GM19395 (cell line): ENCODE measurements at regions not wholly inside any gene's neighbourhood (a gene's known extent, or its start where the extent isn't known, plus 50 kb on each side); places are given as distances from the start of the nearest gene placed in this dataset.
"Not testable (repeated sequence)": the region's sequence is repeated elsewhere in the genome, so short reads cannot be mapped to it uniquely, and the experiment has no call there.

Experiments
- ATAC-seq: cut with Tn5 transposase; IDR thresholded peaks from one replicate; pipeline ENCODE4 v1.9.1; 2021; ENCODE audit warnings: mild to moderate bottlenecking, moderate library complexity; ENCODE audit not compliant: unreplicated experiment

GRCh38 chr17:33873201-33873617, 381.9 kb upstream of the CCL2 start:
- ATAC-seq, result no peak

- no peak for ATAC-seq
These were observed 380.4 kb upstream of the CCL2 start for GRCh38 chr17:33874617-33875060.

- no peak for ATAC-seq
These were observed 379.1 kb upstream of the CCL2 start for GRCh38 chr17:33875973-33876372.

DNA sequence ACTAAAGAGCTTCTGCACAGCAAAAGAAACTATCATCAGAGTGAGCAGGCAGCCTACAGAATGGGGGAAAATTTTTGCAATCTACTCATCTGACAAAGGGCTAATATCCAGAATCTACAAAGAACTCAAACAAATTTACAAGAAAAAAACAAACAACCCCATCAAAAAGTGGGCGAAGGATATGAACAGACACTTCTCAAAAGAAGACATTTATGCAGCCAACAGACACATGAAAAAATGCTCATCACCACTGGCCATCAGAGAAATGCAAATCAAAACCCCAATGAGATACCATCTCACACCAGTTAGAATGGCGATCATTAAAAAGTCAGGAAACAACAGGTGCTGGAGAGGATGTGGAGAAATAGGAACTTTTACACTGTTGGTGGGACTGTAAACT, 372.8 kb upstream of the CCL2 start:
- ATAC-seq, result not testable (repeated sequence)

GRCh38 chr17:33882677-33883076, 372.4 kb upstream of the CCL2 start:
- not testable (repeated sequence) for ATAC-seq

DNA sequence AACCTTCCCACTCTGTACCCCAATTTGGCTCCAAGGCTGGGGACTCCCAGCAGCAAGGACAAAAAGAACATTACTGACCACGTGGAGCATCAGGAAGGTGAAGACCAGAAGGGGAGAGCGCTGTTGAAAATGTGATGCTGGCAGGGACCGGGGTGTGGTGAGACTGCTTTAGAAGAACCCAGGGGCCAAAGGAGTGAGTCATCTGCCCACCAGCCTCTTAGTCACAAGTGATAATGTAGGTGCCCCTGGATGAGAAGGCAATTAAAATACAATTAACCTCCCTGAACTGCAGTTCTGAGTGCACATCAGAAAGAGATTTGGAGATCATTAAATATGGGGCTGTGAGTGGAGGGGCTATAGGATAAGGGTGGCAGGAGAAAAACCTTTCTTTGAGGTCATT, 366.6 kb upstream of the CCL2 start:
- ATAC-seq, result no peak

GRCh38 chr17:33889040-33889439, 366.0 kb upstream of the CCL2 start:
- ATAC-seq, result no peak

GRCh38 chr17:33889766-33890165, 365.3 kb upstream of the CCL2 start:
- no peak for ATAC-seq

GRCh38 chr17:33892717-33893591, 362.1 kb upstream of the CCL2 start:
- ATAC-seq, result no peak

- no peak for ATAC-seq
These were observed 359.6 kb upstream of the CCL2 start for GRCh38 chr17:33895491-33895890.

DNA sequence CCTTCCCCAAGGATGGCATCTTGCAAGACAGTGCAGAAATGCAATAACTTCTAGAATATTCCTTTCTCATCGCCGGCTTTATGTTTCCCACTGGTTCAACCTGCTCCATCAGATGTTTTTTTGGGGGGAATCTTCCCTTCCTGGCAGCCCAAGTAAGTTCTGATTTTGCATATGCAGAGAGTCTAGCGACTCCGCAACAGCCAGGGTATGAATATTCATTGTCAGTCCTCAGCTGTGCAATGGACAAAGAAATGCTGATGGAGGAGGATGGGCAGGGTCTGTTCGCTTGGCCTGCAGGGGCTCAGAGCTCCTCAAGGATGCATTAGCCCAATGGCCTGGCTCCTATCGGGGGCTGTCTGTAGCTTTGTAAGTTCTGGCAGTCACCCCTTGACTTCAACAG, 358.8 kb upstream of the CCL2 start:
- ATAC-seq, result no peak

GRCh38 chr17:33901085-33901484, 354.0 kb upstream of the CCL2 start:
- ATAC-seq, result no peak

DNA sequence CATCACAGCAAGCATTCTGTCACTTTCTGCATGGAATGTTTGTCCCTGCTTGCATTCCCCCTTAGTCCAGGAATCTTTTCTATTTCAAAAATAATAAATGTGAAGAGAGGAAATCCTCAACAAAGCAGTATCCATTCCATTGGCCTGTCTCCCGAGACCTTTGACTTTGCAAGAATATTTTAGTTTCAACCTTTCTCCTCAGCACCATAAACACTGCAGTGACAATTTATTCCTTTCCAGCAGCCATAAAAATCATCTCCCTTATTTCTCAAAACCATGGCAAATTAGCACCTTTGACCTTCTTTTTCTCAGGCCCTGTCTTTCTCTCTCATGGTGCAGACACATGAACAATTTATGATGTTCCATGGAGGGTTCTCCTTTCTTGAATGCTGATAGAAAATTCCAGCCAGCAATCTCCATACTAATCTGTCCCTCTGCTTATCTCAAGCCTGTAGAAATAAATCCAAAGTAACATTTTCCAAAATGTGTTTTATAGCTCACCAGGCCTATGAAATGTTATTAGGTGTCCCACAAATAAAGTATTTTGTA, 352.1 kb upstream of the CCL2 start:
- no peak for ATAC-seq

- ATAC-seq, result no peak
These were observed 350.6 kb upstream of the CCL2 start for GRCh38 chr17:33904476-33904875.

GRCh38 chr17:33905338-33905800, 349.7 kb upstream of the CCL2 start:
- ATAC-seq, result no peak

GRCh38 chr17:33908363-33909064, 346.6 kb upstream of the CCL2 start:
- ATAC-seq, result no peak

GRCh38 chr17:33910200-33910857, 344.8 kb upstream of the CCL2 start:
- no peak for ATAC-seq

DNA sequence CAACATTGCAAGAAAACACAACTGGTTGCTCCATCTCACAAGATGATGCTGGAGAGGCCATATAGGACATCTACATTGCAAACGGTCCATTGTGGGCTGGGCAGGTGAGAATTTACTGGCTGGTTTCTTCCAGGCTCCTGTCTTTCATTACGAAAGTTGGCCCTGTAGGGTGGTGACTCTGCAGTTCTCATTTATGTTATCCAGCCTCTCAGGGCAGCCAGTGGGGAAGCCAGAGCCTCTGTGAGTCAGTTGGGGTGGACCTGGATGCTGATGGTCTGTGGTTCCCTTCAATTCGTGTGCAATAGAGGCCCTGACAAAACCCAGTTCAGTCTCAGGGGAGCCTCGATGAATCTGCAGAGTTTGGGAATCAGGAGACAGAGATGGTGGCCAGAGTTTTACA, 341.0 kb upstream of the CCL2 start:
- ATAC-seq, result no peak

DNA sequence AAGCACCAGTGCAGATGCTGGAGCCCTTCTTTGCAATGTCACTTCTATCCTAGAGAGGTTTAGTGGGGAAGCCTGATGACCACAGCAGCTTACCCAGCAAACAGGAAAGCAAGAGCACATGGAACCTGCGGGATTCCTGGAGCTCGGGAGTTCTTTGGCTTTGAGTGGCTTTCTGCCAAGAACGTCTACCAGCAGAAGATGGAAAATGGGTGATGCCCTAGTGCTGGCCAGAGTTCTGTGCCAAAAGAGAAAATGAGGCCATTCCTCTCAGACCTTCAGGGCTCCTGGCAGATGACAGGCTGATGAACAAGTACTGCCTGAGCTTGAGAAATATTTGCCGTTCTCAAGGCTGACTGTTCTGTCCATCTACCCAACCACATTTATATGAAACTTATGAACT, 332.1 kb upstream of the CCL2 start:
- ATAC-seq, result no peak

GRCh38 chr17:33924104-33924503, 331.0 kb upstream of the CCL2 start:
- ATAC-seq, result no peak

DNA sequence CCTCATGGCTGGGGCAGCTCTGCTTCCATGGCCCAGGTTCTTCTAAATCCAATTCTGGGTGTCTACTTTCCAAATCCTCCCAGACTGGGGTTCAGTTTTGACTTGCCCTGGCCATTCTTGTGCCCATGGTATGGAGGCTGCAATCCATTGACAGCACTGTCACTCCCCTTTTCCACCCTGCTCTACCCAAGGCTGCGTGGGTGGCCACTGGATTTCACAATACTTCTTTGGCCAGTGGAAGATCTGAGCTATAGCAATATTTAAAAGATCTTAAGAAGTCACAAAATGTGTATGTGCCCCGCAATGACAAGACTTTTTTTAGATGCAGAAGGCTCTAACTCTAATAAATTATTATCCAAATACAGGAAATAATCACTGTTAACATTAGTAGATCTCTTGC, 329.4 kb upstream of the CCL2 start:
- ATAC-seq, result no peak
